ENCODE measurements at regions not wholly inside any gene's neighbourhood (a gene's known extent, or its start where the extent isn't known, plus 50 kb on each side); places are given as distances from the start of the nearest gene placed in this dataset.

- H3K36me3 Mint-ChIP-seq = no peaks in the 10 kb centered on the region
- H3K27me3 Mint-ChIP-seq = no peaks in the 10 kb centered on the region
- no peaks in the 10 kb centered on the region for H3K4me1 Mint-ChIP-seq
- no peak overlapping the region for H3K4me3 Mint-ChIP-seq
- peaks cover 4 to 9% of the 10 kb centered on the region in 2 donors for H3K9me3 Mint-ChIP-seq
- DNase-seq = no peak
- no peak overlapping the region for H3K27ac Mint-ChIP-seq
- ATAC-seq (replicated peaks) = no peak
Observed at GRCh38 chr9:13491138-13491492, 211.6 kb upstream of the MPDZ start.

- peaks cover 3 to 10% of the 10 kb centered on the region in 2 donors for H3K9me3 Mint-ChIP-seq
- ATAC-seq (replicated peaks) (no peak), DNase-seq (no peak)
- H3K36me3 Mint-ChIP-seq = no peaks in the 10 kb centered on the region
- no peak overlapping the region for H3K4me3 Mint-ChIP-seq
- H3K27ac Mint-ChIP-seq = no peak overlapping the region
- H3K27me3 Mint-ChIP-seq = no peaks in the 10 kb centered on the region
- no peaks in the 10 kb centered on the region for H3K4me1 Mint-ChIP-seq
Observed at GRCh38 chr9:13487936-13488335, 208.4 kb upstream of the MPDZ start.

GRCh38 chr9:13487498-13487897 is 208.0 kb upstream of the MPDZ start:
- DNase-seq = no peak
- H3K27ac Mint-ChIP-seq = no peak overlapping the region
- no peaks in the 10 kb centered on the region for H3K27me3 Mint-ChIP-seq
- no peaks in the 10 kb centered on the region for H3K36me3 Mint-ChIP-seq
- peaks cover 4 to 11% of the 10 kb centered on the region in 2 donors for H3K9me3 Mint-ChIP-seq
- H3K4me3 Mint-ChIP-seq = no peak overlapping the region
- no peak for ATAC-seq (replicated peaks)
- no peaks in the 10 kb centered on the region for H3K4me1 Mint-ChIP-seq

GRCh38 chr9:13487071-13487470 is 207.6 kb upstream of the MPDZ start:
- no peak for ATAC-seq (replicated peaks)
- Mint-ChIP-seq H3K9me3 (peaks cover 4 to 11% of the 10 kb centered on the region in 2 donors), H3K4me1 (no peaks in the 10 kb centered on the region), H3K4me3 (no peak overlapping the region), H3K27me3 (no peaks in the 10 kb centered on the region), H3K27ac (no peak overlapping the region), H3K36me3 (no peaks in the 10 kb centered on the region)
- DNase-seq = no peak

GRCh38 chr9:13485068-13485596 is 205.6 kb upstream of the MPDZ start:
- H3K4me3 Mint-ChIP-seq = no peak overlapping the region
- DNase-seq (no peak), ATAC-seq (replicated peaks) (no peak)
- no peak overlapping the region for H3K27ac Mint-ChIP-seq
- no peaks in the 10 kb centered on the region for H3K27me3 Mint-ChIP-seq
- no peaks in the 10 kb centered on the region for H3K36me3 Mint-ChIP-seq
- peaks cover 4 to 8% of the 10 kb centered on the region in 2 donors for H3K9me3 Mint-ChIP-seq
- no peaks in the 10 kb centered on the region for H3K4me1 Mint-ChIP-seq

GRCh38 chr9:13484186-13484585 is 204.7 kb upstream of the MPDZ start:
- DNase-seq (no peak), ATAC-seq (replicated peaks) (no peak)
- H3K4me3 Mint-ChIP-seq = no peak overlapping the region
- no peaks in the 10 kb centered on the region for H3K4me1 Mint-ChIP-seq
- H3K27me3 Mint-ChIP-seq = no peaks in the 10 kb centered on the region
- H3K36me3 Mint-ChIP-seq = no peaks in the 10 kb centered on the region
- no peak overlapping the region for H3K27ac Mint-ChIP-seq
- peaks cover 4 to 8% of the 10 kb centered on the region in 2 donors for H3K9me3 Mint-ChIP-seq

- Mint-ChIP-seq H3K4me3 (no peak overlapping the region), H3K36me3 (no peaks in the 10 kb centered on the region), H3K27ac (no peak overlapping the region), H3K27me3 (no peaks in the 10 kb centered on the region), H3K9me3 (peaks cover 9 to 15% of the 10 kb centered on the region in 2 donors), H3K4me1 (no peaks in the 10 kb centered on the region)
- DNase-seq = no peak
- ATAC-seq (replicated peaks) = no peak
Observed at GRCh38 chr9:13481274-13481673, 201.8 kb upstream of the MPDZ start.

- ATAC-seq (replicated peaks) = no peak
- H3K27me3 Mint-ChIP-seq = no peaks in the 10 kb centered on the region
- no peak for DNase-seq
- no peaks in the 10 kb centered on the region for H3K4me1 Mint-ChIP-seq
- H3K9me3 Mint-ChIP-seq = peaks cover 14 to 20% of the 10 kb centered on the region in 2 donors
- H3K4me3 Mint-ChIP-seq = no peak overlapping the region
- H3K27ac Mint-ChIP-seq = no peak overlapping the region
- H3K36me3 Mint-ChIP-seq = no peaks in the 10 kb centered on the region
Observed at GRCh38 chr9:13480693-13481092, 201.2 kb upstream of the MPDZ start.

GRCh38 chr9:13479096-13479495 is 199.6 kb upstream of the MPDZ start:
- no peaks in the 10 kb centered on the region for H3K4me1 Mint-ChIP-seq
- DNase-seq = no peak
- no peaks in the 10 kb centered on the region for H3K36me3 Mint-ChIP-seq
- H3K27me3 Mint-ChIP-seq = no peaks in the 10 kb centered on the region
- ATAC-seq (replicated peaks) = no peak
- peaks cover 20 to 23% of the 10 kb centered on the region in 2 donors for H3K9me3 Mint-ChIP-seq
- no peak overlapping the region for H3K27ac Mint-ChIP-seq
- no peak overlapping the region for H3K4me3 Mint-ChIP-seq

- no peak overlapping the region for H3K27ac Mint-ChIP-seq
- H3K9me3 Mint-ChIP-seq = peaks cover 24 to 26% of the 10 kb centered on the region in 2 donors
- H3K27me3 Mint-ChIP-seq = no peaks in the 10 kb centered on the region
- no peaks in the 10 kb centered on the region for H3K36me3 Mint-ChIP-seq
- no peak overlapping the region for H3K4me3 Mint-ChIP-seq
- no peak for ATAC-seq (replicated peaks)
- H3K4me1 Mint-ChIP-seq = no peaks in the 10 kb centered on the region
- no peak for DNase-seq
Observed at GRCh38 chr9:13478639-13479038, 199.1 kb upstream of the MPDZ start.

GRCh38 chr9:13478160-13478559 is 198.7 kb upstream of the MPDZ start:
- Mint-ChIP-seq H3K27ac (no peak overlapping the region), H3K36me3 (no peaks in the 10 kb centered on the region), H3K4me3 (no peak overlapping the region), H3K9me3 (peaks cover 23% of the 10 kb centered on the region in 2 donors), H3K4me1 (no peaks in the 10 kb centered on the region), H3K27me3 (no peaks in the 10 kb centered on the region)
- DNase-seq (no peak), ATAC-seq (replicated peaks) (no peak)

GRCh38 chr9:13470836-13471235 is 191.3 kb upstream of the MPDZ start:
- Mint-ChIP-seq H3K4me1 (no peaks in the 10 kb centered on the region), H3K4me3 (no peak overlapping the region), H3K36me3 (no peaks in the 10 kb centered on the region), H3K9me3 (peaks cover 8 to 11% of the 10 kb centered on the region in 2 donors), H3K27ac (no peak overlapping the region), H3K27me3 (no peaks in the 10 kb centered on the region)
- ATAC-seq (replicated peaks) (no peak), DNase-seq (no peak)

- H3K4me1 Mint-ChIP-seq = no peaks in the 10 kb centered on the region
- H3K27ac Mint-ChIP-seq = no peak overlapping the region
- no peaks in the 10 kb centered on the region for H3K9me3 Mint-ChIP-seq
- no peaks in the 10 kb centered on the region for H3K27me3 Mint-ChIP-seq
- DNase-seq (no peak), ATAC-seq (replicated peaks) (no peak)
- H3K4me3 Mint-ChIP-seq = no peak overlapping the region
- no peaks in the 10 kb centered on the region for H3K36me3 Mint-ChIP-seq
Observed at GRCh38 chr9:13467157-13467556, 187.7 kb upstream of the MPDZ start.

- Mint-ChIP-seq H3K27me3 (no peaks in the 10 kb centered on the region), H3K27ac (no peak overlapping the region), H3K9me3 (peaks cover 3% of the 10 kb centered on the region in 2 donors), H3K4me3 (no peak overlapping the region), H3K36me3 (no peaks in the 10 kb centered on the region), H3K4me1 (no peaks in the 10 kb centered on the region)
- ATAC-seq (replicated peaks) (no peak), DNase-seq (no peak)
Observed at GRCh38 chr9:13461414-13461991, 182.0 kb upstream of the MPDZ start.

GRCh38 chr9:13459071-13459470 is 179.6 kb upstream of the MPDZ start:
- H3K9me3 Mint-ChIP-seq = peaks cover 3% of the 10 kb centered on the region in 2 donors
- H3K36me3 Mint-ChIP-seq = no peaks in the 10 kb centered on the region
- H3K4me3 Mint-ChIP-seq = no peak overlapping the region
- no peaks in the 10 kb centered on the region for H3K27me3 Mint-ChIP-seq
- DNase-seq (no peak), ATAC-seq (replicated peaks) (no peak)
- no peak overlapping the region for H3K27ac Mint-ChIP-seq
- no peaks in the 10 kb centered on the region for H3K4me1 Mint-ChIP-seq

GRCh38 chr9:13457795-13458194 is 178.3 kb upstream of the MPDZ start:
- no peak for ATAC-seq (replicated peaks)
- H3K27ac Mint-ChIP-seq = no peak overlapping the region
- H3K4me1 Mint-ChIP-seq = no peaks in the 10 kb centered on the region
- no peaks in the 10 kb centered on the region for H3K27me3 Mint-ChIP-seq
- DNase-seq = no peak
- no peaks in the 10 kb centered on the region for H3K36me3 Mint-ChIP-seq
- H3K4me3 Mint-ChIP-seq = no peak overlapping the region
- peaks cover 3% of the 10 kb centered on the region in 2 donors for H3K9me3 Mint-ChIP-seq
